HG03565 (cell line): ENCODE measurements at regions not wholly inside any gene's neighbourhood (a gene's known extent, or its start where the extent isn't known, plus 50 kb on each side); places are given as distances from the start of the nearest gene placed in this dataset.

Source experiments
- ATAC-seq: cut with Tn5 transposase; IDR thresholded peaks from one replicate; pipeline ENCODE4 v1.9.1; 2021; ENCODE audit warnings: mild to moderate bottlenecking, moderate library complexity; ENCODE audit not compliant: unreplicated experiment

DNA sequence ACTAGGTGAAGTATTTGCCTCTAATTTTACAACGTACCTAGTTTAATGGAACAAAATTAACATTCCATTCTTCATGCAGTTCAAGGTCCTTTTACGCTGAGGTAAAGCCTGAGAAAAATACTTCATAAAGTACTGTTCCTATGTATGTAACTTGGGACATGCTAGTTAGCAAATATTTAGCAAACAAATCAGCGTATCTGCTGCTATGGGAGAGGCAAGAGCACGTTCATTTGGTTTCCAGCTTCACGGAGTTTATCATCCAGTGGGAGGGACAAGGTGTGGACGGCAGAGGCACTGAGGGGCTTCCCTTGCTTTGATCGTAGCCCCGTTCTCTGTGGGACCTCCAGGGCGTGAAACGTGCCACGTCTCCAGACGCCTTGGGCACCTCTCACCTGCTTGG lies 248.8 kb downstream of the IRS2 start:
- ATAC-seq = no peak

DNA sequence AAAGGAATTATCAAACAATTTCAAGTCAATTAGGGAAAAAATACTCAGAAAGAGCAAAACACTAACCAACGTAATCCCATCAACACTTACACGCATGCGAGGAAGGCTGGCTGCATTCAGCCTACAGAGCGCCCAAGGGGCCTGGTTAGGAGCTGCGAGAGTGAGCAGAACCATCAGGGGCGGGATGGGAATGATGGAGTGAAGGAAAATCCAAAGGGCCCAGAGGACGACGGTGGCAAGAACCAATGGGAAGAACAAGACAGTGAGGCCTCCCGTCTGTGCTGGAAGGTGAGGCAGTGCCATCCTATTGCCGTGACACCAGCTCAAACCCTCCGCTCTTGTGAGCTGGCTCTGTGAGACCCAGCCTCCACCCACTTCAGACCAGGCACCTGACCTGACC lies 253.0 kb downstream of the IRS2 start:
- ATAC-seq = no peak

DNA sequence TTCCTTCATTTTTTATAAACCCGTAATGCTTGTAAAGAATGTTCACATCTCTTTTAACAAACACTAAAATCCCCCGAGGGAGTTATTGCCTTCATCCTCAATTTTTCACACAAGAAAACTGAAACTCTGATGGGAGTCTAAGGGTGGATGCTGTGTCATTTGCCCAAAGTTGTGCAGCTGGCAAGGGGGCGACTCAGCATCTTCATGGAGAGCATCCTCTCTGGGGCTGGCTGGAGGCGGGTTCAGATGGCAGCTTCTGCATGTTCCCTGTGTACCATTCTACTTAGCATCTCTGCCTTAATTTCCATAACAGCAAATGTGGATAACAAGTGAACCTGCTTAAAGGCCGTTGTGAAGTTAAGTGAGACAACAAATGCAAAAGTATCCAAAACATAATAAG lies 256.4 kb downstream of the IRS2 start:
- no peak for ATAC-seq

GRCh38 chr13:109521719-109522118 lies 264.7 kb downstream of the IRS2 start:
- no peak for ATAC-seq

- ATAC-seq = no peak
Observed at GRCh38 chr13:109517517-109517916, 268.9 kb downstream of the IRS2 start.

DNA sequence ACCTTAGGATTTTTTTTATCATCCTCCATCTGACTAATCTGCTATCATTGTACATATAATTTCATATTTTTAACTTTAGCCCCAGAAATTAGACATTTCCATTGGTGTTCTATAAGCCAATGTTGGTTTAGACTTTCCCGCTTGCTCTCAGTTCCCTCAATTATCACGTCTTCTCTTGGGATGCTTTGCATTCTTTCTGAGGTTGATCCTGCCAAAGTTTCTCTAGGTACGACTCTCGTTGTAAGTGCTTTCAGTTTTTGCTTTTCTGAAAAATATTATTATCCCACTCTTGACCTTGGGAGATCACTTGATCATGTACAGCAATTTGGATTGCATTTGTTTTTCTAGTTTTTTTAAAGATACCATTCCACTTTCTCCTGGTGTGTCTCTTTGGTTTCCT lies 270.2 kb downstream of the IRS2 start:
- ATAC-seq = no peak

- no peak for ATAC-seq
Observed at GRCh38 chr13:109510013-109510412, 276.4 kb downstream of the IRS2 start.

DNA sequence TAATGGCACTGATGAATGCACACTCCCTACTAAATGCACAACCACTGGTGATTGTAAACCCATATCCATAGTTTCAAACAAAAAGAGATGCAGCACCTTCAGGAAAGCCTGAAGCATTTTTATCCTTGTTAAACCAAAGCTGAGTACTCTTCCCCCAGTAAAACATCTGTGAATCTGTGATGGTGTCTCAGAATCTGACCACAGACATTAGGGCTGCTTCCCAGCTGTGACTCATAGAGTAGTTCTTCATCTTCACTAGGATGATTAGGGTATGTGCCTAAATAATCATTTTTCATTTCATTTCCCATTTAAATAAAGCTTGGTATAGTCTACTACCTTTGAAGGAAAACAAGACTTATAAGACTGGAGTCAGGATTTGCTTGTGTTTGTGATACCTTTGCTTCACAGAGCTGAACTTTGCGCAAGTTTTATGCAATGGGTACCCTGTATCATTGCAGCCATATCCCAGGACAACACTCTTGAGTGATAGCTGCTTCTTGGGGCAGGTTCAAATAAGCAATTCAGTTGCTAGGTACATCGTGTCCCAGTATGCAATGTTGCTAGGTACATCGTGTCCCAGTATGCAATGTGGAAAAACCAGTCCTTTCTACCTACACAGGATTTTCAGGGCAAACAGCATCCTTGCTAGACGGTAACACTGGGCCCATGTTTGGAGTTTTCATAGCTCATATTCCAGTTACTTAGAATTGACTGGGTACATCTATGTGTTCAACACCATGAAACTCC lies 277.1 kb downstream of the IRS2 start:
- no peak for ATAC-seq

GRCh38 chr13:109500146-109500773 lies 286.1 kb downstream of the IRS2 start:
- no peak for ATAC-seq

GRCh38 chr13:109497917-109498316 lies 288.5 kb downstream of the IRS2 start:
- ATAC-seq = no peak

DNA sequence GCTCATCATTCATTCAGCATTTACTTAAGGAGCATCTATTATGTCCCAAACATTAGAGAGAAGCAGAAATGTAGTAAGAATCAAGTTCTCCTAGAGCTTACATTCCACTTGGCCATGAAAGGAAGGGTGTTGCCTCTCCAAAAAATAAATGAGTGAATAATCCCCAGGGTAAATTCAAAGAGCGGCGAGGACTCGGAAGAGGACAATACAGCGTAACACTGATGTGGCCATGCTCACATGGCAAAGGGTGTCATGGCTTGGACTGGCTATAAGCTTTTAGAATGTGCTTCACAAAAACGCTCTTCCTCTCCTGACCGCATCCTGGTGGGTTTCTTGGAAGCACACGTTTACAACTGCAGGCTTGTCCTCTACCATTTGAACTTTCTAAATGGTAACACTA lies 290.2 kb downstream of the IRS2 start:
- ATAC-seq = no peak

GRCh38 chr13:109494925-109495369 lies 291.4 kb downstream of the IRS2 start:
- ATAC-seq = no peak

- ATAC-seq = no peak
Observed at GRCh38 chr13:109485136-109485794, 301.1 kb downstream of the IRS2 start.

GRCh38 chr13:109483284-109483683 lies 303.1 kb downstream of the IRS2 start:
- ATAC-seq = no peak

- no peak for ATAC-seq
Observed at GRCh38 chr13:109481040-109481439, 305.3 kb downstream of the IRS2 start.

DNA sequence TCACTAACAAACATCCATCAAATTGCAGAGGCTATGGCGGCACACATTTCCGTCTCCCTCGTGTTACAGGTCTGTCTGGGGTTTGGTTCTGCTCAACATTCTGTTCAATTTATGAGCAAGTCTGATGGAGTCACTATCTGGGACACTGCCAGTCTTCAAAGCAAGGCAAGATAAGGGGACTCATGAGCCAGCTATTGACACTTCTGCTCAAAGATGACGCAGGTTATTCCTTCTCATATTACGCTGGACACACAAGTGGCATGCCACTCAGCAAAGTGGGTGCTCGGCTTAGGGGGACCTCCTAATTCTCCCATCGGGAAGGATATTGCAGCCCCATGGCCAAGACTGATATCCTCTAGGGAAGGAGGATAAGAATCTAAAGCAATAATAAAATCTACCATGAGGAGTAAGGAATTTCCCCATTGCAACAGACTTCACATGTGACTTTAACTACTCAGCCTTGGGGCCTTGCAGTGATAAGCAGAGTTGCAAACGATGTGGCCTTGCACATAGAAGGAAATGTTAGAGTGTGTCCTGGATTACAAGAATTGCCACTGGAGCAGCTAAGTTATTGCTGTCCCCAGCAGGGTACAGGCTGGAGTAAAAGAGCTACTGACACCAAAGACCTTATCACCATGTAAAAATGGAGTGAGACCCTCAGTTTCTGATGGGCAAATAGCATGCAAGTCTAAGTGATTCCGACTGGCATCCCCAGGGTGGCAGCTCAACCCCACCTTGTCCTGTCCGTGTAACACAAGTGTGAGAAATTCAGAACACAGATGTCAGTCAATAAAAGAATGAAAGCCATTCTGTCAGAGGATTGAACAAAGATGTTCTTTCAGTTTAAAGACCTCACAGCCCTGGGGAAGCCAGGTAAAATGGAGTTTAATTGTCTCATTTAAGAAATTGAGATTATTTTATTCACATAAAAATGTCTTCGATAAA lies 306.1 kb downstream of the IRS2 start:
- ATAC-seq = no peak

DNA sequence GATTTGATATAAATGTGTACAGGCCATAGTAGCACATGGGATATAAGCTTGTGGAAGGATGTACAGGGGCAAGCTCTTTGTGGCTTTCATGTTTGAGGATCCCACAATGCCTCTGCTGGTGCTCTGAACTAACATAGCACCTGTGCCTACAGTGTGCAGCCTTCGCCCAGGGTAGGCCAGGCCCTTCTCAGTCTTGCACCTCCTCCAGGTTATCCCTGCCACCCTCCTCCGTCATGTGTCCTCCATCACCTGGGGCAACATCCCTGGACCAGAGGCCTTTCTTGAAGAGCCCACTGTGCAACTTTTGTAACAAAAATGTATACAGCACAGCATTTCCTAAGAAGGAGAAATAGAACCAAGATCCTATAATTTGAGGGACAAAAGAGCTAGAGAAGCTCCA lies 306.8 kb downstream of the IRS2 start:
- no peak for ATAC-seq

DNA sequence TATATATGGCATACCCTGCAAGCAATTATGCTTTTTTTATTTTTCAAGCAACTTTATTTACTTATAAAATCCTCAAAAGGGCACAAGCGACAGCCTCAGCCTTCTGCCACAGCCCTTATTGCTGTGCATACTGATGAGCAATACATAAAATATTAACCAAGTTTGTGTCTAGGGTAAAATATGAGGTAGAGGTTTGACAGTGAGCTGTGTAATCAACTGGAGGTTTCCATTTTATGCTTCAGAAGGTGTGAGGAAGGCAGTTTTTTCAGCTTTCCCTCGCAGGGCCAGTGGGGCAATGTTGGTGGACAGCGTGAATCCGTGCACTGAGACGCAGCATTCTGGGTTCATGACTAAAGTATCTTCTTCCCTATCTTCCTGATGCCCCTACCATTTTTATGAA lies 310.4 kb downstream of the IRS2 start:
- no peak for ATAC-seq

GRCh38 chr13:109468123-109468522 lies 318.3 kb downstream of the IRS2 start:
- no peak for ATAC-seq

DNA sequence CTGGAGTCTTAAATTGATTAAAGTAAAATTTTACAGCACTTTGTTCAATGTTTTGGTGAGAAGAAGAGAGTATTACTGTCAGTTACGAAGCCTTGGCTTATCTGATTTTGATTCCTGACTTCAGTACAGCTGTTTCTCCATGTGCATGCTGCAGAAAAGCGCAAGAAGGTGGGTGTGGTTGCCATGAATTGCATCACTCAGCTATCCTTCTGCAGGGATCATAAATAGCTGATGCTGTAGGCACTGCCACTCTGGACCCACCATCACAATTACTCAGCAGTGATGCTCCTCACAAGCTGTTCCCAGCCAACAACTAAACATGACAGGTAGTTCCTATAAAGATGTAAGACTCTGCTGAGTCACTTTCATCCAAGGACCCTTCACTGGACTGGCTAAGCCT lies 321.2 kb downstream of the IRS2 start:
- no peak for ATAC-seq
